Lung microvascular endothelial cell (primary cell): ENCODE measurements at regions not wholly inside any gene's neighbourhood (a gene's known extent, or its start where the extent isn't known, plus 50 kb on each side); places are given as distances from the start of the nearest gene placed in this dataset.
"Not testable (repeated sequence)": the region's sequence is repeated elsewhere in the genome, so short reads cannot be mapped to it uniquely, and the experiment has no call there.

Experiments used
- DNase-seq, 2 donors: peaks; one replicate each; pipeline versions ENCODE4 v3.0.0 to v3.0.0-alpha.2; 2010; ENCODE audit warnings: low read depth in 2 of 2

DNA sequence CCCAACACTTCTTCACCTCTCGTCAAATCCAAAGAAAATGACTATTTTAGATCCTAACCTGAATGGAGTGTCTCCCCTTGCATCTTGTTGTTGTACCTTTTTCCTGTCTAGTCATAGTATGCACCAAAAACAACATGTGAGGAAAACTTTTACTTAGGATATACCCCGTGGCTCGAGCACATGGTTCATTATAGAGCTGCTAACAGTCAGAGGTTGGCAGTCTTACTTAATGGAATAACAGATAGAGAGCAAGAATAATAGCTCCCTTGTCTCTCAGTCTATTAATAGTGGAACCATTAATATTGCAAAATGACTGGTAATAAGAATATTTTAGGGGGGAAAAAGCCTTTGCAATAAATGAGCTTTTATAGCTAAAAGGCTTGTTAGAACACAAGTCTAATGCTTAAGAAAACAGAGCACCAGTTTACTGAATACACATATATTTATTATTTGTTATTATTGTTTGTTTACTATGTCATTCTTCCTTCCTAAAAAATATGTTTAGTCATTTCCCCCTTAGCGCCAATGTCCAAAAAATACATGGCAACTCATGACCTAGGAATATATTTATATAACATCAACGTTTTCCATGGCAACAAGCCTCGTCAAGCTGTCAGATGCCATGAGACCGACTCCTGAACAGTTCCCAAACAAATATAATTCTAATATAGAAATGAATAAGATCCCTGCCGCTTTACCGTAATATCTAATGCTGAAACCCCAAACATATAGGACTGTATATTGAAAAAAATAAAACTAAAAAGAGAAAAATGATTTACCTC, 592.4 kb downstream of the SOX5 start:
- no peak for DNase-seq

DNA sequence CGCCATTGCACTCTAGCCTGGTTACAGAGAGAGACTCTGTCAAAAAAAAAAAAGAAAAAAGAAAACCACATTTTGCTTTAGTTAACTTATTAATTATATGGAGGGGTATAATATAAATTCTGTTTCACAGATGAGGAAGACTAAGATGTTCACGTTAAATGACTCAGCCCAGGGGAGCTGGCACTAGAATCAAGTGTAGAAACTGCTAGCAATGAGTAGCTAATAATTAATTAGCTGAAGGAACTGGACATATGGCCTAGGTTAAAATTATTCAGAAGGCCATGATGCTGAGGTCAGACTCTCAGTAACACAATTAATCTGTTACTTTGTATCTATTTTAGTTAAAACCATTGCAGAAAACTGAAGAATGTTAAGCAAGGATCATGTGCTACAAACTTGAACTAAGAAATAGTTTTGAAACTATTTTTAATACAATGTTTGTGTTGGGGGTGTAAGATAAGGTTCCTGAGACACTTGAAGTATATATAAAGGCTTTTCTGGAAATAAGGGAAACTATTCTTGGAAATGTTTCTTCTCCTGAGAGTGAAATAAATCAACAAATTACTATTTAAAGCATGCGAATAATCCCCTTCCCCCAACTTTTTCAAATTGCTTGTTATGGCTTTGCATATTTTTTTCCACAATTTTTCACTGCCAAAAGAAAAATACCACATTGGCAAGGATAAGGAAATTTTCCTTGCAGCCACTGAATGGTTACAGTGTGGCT, 589.3 kb downstream of the SOX5 start:
- DNase-seq, result no peak

- no peak for DNase-seq
These were observed 587.5 kb downstream of the SOX5 start for GRCh38 chr12:23361971-23362370.

- no peak for DNase-seq
These were observed 580.9 kb downstream of the SOX5 start for GRCh38 chr12:23368590-23368989.

DNA sequence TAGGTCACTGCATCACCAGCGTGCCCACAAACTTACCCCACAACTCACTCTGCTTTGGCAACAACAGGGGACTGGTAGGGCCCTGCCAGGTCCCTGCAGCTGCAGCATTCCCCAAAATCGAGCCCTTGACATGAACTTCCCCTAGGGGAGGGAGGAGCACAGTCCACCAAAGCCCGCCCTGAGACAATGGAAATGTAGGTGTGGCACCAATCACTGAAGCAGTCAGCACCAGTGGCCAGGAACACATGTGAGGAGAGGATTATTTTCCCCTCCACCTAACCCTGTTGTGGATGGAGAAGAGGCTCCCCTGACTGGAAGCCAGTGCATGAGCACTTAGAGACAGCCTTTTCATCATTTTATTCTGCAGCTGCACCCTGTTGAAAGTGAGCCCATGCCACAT, 573.8 kb downstream of the SOX5 start:
- no peak for DNase-seq

- no peak for DNase-seq
These were observed 573.2 kb downstream of the SOX5 start for GRCh38 chr12:23376238-23376637.

- no peak for DNase-seq
These were observed 568.9 kb downstream of the SOX5 start for GRCh38 chr12:23380419-23381100.

- not testable (repeated sequence) for DNase-seq
These were observed 560.6 kb downstream of the SOX5 start for GRCh38 chr12:23388898-23389297.

DNA sequence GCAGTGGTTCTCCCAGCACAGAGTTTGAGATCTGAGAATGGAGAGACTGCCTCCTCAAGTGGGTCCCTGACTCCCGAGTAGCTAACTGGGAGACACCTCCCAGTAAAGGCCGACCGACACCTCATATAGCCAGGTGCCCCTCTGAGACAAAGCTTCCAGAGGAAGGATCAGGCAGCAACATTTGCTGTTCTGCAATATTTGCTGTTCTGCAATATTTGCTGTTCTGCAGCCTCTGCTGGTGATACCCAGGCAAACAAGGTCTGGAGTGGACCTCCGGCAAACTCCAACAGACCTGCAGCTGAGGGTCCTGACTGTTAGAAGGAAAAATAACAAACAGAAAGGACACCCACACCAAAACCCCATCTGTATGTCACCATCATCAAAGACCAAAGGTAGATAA, 560.2 kb downstream of the SOX5 start:
- not testable (repeated sequence) for DNase-seq

GRCh38 chr12:23399402-23399933, 550.0 kb downstream of the SOX5 start:
- no peak for DNase-seq

- no peak for DNase-seq
These were observed 534.3 kb downstream of the SOX5 start for GRCh38 chr12:23415180-23415579.

DNA sequence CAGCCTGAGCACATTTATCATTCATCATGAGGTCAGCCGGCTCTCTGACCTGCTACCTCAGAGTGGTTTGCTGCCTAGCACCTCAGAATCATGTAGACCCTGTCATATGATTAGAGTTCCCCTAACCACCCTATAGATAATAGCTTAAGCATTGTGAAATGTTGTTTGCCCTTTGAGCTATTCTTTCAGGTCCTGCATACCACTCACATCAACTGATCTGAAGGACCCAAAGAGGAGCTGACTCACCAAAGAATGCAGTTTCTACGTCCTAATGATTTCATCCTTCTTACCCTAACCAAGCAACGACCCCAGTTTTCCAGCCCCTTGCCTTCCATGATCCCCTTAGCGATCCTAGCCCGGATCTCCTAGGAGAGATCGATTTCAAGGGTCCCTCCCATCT, 527.9 kb downstream of the SOX5 start:
- DNase-seq, result no peak

DNA sequence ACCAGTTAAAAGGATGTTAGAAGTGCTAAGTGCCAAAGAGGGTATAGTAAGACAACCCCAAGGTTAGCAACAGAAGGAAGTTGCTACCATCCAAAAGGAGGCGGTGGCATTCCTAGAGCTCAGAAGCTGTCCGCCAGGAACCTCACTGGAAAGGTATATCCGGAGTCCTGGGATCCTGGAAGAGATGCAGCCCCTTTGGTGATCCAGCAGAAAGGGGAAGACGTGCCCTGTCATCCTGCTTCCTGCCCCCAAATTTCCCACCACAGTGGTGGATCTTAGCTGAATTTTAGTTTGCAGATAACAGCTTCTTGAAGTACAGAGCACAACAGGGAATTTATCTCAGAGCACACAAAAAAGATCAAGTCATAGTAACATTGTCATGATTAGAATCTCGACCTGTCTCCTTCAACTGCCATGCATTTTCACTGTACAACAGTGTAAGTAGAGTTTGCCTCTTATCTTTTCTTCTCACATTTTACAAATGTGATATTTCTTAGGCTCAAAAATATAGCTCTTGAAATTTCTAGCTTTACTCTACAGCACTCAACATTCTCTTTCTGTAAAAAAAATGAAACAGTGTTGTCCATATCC, 526.3 kb downstream of the SOX5 start:
- DNase-seq, result no peak

DNA sequence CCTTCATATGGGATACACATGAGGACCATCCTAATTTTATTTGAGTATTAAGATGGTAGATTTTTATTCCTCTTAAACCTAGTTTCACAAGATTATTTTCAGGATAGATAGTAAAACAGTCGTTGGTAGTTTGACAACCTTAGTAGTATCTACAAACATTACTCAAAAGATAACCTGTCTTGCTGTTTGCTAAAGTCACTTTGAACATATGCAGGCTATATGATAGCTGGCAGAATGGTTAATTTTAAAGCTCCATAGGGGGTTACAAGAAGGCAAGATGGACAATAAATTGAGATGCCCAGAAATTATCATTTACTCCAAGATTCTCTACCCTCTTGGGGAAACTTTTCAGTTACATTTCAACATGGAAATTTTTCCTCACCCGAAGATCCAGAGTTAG, 525.7 kb downstream of the SOX5 start:
- DNase-seq, result no peak

GRCh38 chr12:23424685-23425084, 524.8 kb downstream of the SOX5 start:
- no peak for DNase-seq

- no peak for DNase-seq
These were observed 523.1 kb downstream of the SOX5 start for GRCh38 chr12:23426328-23426727.

GRCh38 chr12:23428758-23429157, 520.7 kb downstream of the SOX5 start:
- DNase-seq, result no peak

GRCh38 chr12:23431006-23431405, 518.5 kb downstream of the SOX5 start:
- DNase-seq, result no peak

DNA sequence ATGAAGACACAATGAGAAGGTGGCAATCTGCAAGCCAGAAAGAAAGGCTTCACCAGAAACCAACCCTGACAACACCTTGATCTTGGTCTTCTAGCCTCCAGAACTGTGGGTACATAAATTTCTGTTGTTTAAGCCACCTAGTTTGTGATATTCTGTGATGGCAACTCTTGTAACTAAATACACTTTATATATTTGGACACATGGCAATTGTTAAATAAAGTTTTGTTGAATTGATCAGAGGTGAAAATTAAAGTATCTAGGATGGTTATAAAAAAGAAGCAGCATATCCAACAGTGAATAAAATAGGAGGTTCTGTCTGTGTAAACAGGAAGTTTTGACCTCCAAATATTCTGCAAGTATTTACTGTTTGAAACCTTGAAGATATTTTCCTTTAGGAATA, 516.3 kb downstream of the SOX5 start:
- DNase-seq, result no peak

DNA sequence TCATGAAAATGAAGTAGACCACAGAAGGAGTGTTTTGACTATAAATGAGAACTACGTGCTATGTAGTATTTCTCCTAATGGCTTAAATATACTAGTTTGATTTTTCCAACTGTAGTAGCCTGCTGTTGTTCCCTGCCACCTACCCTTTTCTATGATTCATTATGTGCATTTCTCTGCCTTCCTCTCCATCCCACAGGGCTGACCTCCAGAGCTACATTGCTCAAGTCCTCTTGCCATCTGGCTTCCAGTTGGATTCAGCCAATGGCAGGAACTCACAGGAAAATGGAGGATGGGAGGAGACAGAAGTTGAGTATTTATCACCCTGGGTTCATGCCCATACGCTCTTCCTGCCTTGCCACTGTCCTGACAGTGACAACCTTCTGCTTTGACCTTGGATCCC, 515.3 kb downstream of the SOX5 start:
- no peak for DNase-seq

DNA sequence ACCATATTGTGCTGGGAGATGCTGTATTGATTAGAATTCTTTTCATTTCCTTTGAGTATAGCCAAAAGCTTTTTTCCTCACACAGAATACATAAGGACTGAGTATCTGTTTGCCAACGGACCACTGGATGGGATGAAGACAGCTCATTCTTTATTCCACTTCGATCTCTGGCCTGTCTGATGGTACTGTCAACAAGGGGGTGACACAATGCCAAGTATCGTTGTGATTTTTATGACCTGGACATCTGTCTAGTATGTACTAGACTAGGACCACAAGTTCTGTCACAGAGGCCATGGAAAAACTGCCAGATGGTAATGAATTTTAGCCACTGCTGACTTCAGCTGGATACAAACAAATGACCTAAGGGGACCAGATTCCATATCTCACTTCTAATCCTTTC, 502.7 kb downstream of the SOX5 start:
- DNase-seq, result no peak

DNA sequence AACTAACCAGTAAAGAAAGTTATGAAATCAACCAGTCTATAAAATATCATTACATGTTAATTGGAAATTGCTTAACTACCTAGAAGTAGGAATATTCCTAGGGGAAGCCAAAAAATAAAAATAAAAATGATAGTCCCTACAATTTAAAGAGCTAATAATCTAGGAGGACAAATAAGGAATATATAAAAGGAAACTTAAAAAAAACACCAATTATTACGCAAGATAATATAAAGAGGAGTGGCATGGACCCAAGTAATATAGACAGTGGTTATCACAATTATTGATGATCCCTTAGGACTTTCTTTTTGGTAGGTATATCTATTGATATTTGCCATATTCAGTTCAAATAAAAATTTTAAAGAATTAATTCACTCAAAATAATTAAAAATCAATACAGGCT, 498.7 kb downstream of the SOX5 start:
- DNase-seq, result no peak
